Inflammatory macrophage treated with lipopolysaccharide for 1 hour (primary cell): ENCODE measurements at regions not wholly inside any gene's neighbourhood (a gene's known extent, or its start where the extent isn't known, plus 50 kb on each side); places are given as distances from the start of the nearest gene placed in this dataset.
"Not testable (repeated sequence)": the region's sequence is repeated elsewhere in the genome, so short reads cannot be mapped to it uniquely, and the experiment has no call there.

ENCODE experiments used
- DNase-seq, 2 donors: peaks; one replicate each; pipeline ENCODE4 v3.0.0-alpha.2; 2020 to 2022

DNA sequence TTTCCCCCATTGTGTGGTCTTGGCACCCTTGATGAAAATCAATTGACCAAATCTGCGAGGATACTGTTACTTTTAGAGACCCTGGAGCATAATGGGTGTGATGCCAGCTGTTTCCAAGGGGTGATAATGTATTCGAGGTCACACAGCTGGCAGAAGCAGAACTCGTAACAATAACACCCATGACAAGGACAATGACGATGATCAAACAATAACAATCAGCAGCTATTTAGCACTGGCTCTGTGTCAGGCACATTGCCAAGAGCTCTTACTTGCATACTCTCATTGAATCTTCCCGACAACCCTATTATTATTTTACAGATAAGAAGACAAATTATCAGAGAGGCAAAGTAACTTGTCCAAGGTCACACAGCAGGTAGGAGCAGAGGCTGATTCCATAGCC, 223.7 kb upstream of the MSX2 start:
- DNase-seq, result no peak

DNA sequence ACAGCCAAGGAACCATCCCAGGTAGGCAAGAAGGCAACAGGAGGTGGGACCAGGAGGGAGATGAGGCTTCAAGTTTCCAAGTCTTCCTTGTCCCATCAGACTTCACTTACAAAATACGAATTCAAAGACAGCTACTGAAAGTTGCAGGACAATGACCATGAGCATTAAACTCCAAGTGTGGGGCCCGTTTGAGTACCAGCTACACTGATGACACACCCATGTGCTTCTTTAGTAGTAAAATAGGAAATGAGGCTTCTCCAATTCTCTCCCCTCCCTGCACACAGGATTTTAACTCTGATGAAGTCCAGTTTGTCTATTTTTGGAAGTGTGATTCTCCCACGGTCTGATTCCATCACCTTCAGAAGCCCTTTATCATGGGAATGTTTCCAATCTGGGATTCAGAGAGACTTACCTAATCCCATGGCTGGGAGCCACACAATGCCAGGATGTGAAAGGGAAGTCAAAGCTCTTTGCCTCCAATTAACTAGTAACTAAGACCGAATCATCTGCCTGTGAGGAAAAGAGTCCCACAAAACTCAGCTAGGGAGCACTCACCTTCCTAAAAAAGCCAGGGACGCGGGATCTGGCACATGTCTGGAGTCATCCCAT, 222.8 kb upstream of the MSX2 start:
- DNase-seq, result no peak

DNA sequence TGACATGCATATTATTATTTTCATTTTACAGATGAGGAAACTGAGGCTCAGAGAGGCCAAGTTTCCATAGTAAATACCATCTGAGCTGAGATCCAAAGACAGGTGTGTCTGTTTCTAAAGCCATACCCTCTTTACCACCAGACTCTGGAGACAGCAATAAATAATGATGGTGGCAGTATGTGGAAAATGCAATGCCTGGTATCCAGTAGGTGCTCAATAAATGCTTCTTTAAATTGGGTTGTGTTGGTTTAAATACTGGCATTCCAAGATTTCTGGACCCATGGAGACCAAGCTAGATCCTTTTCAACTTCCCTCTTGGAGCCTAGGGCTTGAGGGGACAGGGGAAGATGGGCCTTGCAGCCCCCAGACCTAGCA, 221.3 kb upstream of the MSX2 start:
- DNase-seq, result no peak

DNA sequence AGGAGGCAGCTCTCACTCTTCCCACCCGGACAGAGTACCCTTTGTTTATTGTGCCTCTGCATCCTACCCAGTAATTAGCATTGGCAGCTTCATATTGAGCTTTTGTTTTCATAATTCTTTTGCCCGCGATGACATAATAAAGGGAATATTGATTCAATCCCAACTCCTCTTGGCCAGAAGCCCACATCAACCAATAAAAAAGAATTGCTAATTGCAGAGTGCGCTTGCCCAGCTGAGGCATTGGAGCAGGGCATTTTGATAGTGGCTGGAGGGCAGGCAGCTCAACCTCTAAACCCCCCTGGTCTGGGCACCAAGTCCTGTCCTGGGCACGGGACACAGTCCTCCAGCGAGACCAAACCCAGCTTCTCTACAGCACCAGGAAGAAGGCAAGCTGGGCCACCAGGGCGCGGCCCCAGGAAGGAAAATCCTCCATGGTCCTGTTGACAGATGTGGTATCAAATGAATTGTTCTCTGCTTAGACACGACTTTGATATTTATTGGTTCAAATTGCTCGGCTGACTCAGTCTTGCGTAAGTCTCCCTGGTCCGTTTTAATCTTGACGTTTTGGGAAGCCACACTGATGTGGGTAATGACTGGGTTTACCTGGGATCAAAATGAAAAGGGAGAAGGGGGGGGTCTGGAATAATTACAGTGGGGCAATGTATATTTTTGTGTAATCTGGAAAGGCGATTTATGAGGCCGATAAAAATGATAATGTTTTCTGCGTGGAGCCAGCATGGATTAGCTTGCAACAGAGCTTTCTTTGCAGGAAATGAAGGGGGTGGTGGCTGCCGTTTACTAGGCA, 220.7 kb upstream of the MSX2 start:
- DNase-seq, result no peak

DNA sequence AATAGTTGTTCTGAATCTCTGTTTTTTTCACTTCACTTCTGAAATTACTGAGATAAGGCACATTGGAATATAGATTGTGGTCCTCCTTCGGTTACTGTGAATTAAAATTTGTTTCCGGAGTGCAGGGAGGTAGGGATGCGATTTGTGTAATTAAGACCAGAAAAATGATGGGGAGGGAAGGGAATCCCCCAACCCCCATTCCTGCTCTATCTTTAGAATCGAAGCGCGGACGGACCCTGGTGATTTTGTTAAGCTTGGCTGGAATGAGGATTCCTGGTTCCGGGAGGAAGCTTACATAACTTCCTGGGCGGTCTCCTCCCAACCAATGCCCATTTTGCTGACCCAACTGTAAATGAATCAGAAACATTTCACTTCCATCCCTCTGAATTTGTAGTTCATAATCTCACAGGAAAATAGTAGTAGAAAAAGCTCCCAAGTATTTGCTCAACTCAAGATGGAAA, 220.1 kb upstream of the MSX2 start:
- DNase-seq, result no peak

DNA sequence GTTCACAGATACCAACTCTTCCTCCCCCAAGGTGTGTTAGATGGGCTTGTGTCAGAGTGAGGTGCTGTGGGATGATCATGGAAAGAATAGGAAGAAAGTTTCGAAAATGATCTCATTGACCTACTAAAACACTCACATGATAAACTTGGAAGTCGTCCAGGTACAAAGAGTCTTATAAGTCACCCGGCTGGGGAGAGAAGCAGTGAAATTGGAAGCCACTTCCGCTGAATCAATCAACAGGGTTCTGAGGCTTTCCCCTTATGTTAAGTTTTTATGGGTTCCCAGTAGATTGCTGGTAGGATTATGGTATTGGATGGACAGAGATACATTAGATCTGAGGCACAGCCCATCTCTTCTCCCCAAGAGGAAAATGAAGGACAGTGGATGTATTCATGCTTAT, 218.8 kb upstream of the MSX2 start:
- no peak for DNase-seq

DNA sequence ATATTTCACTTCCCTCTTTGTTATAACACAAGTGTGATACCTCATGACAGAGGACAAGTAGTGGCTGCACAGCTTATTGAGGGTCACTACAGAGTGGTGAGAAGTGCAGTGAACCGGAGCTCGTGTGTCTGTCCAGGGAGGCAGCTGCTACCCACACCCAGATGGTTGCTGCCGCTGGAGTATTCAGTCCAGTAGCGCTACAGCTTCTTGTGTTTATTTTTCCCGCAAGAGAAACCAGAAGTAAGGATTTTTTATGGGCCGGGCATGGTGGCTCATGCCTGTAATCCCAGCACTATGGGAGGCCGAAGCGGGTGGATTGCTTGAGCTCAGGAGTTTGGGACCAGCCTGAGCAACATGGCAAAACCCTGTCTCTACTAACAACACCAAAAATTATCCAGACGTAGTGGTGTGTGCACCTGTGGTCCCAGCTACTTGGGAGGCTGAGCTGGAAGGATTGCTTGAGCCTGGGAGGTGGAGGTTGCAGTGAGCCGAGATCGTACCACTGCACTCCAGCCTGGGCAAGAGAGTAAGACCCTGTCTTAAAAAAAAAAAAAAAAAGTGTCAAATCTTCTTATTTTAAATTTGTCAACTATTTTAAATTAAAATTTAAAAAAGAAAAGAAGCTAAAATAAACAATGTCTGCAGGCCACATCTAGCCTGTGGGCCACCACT, 213.5 kb upstream of the MSX2 start:
- DNase-seq, result not testable (repeated sequence)

DNA sequence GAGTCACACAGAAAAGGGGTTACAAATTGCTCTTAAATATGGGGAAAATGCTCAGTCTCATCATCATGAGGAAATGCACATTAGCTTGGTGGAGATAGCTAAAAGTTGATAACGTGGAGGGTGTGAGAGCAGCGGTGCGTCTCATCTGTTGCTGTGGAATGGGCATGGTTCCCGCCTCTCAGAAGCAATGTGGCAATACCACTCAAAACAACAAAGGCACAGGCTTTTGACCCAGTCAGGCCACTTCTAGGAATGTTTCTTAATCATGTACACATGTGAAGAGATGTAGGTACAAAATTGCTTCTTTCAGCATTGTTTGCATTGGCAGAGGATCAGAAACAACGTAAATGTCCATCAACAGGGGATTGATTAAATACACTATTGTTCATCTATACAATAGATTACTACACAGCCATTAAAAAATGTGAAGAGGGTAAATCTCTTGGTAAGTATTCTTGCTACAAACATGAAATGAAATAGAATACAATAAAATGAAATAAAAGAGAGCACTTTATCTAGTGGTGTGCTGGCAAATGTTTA, 212.6 kb upstream of the MSX2 start:
- no peak for DNase-seq

DNA sequence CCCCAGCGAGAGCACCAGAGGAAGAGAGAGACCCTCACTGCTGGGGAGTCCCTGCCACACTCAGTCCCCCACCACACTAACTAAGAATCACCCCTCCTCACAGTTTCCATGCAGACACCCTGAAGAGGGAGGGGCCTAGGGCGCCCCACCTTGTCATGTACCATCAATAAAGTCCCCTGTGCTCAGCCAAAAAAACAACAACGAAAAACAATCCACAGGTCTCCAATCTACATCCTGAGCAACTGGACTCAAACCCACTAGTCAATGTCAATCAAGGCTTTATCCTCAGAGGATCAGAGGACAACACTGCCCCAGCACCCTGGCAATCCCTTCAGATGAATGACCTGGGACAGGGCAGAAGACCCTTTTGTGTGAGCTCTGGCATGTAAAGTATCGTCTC, 210.1 kb upstream of the MSX2 start:
- DNase-seq, result no peak

DNA sequence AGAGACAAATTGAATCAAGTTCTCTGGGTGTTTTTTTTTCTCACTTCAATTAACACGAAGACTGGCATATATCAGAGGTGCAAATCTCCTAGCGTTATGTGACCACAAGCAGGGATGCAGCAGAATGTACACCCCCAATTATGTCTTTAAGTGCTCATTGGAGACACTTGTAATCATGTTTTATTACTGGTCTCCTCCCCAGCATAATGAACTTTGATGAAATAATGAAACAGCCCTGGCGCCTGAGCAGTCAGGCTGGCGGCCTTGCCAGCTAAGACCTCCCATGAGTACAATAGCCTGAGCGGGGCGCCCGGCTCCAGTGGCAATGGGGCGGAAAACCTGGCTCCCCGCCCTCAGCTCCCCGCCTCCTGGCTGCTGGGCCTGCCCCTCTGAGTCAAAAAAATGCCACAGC, 209.4 kb upstream of the MSX2 start:
- DNase-seq, result no peak

DNA sequence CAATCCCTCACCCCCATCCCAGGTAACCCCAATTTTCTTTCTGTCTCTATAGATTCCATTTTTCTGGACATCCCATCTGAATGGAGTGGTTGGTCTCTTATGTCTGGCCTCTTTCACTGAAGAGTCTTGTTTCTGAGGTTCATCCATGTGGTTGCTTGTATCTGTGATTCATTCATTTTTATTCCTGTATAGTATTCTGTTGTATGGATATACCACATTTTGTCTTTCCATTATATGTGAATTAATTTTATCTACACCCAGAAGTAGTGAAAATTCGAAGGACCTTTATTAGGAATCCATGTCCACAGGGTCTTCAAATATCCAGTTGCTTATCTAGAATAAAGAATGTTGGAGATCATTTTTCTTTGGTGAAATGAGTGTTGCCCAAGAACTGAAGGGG, 207.6 kb upstream of the MSX2 start:
- DNase-seq, result no peak

DNA sequence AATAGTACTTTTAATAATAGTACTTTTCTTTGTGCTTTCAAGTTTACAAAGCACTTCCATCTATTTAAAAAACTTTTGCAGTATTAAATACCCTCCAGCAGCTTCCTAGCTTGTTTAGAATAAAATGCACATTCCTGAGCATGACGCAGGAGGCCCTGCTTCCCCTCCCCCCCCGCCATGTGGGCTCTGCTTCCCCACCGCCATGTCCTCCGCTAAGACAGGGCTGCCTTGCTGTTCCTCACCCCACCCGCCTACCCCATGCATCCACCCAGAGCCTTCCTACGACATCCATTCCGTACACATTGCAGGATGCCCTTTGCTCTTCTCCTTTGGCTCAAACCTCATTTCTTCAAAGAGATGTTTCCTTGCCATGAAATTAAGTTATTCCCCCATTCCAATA, 205.9 kb upstream of the MSX2 start:
- DNase-seq, result no peak

DNA sequence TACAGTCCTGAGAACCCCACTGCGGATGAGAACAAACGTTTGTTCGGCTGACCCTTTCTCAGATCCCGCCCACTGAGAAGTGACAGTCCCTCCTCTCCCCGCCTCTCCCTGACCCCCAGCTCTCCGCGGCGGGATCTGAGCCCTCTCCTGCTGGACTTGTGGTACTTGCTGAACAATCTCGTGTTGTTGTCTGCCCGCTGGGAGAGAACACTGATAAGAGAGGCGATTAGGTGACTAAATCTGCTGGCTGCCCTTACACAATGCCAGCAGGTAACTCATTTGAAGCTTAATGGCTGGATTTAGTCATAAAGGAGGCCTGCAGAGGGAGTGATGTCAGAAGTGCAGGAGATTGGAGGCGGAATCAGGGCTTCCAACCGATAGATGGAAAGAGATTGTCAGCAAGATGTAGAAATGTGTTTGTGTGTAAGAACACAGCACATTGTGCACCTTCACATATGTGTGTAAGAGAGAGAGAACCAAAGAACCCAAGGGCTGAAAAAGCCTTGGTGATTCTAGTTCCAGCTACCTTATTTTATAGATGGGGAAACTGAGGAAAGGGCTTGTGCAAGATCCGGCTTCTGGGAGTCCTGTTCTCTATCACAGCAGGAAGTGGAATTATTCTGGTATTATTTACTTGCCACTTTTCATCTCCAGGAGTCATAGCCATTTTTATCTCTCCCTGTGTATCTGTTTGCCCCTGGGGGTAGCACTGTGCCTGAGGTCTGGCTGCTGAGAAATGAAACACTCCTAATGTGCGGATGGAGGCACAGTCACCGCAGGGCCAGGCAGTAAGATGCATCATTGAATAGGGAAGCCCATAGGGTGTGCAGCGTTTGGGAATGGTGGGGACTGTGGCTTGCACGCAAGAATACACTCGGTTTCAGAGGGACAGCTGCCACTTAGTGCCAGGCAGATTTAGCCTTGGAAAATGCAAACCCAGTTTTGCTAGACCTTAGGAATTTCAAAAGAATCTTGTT, 203.7 kb upstream of the MSX2 start:
- no peak for DNase-seq

DNA sequence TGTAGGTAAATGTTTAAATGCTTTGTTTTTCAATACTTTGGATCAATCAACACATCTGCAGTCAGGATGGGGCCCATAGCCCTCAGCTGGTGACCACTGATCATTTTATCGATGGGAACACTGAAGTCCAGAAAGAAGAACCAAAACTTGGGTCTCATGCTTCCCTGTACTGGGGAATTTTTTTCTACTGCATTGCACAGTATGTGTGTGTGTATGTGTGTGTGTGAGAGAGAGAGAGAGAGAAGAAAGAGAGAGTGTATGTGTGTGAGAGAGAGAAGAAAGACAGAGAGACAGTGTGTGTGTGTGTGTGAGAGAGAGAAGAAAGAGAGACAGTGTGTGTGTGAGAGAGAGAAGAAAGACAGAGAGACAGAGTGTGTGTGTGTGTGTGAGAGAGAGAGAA, 202.9 kb upstream of the MSX2 start:
- DNase-seq, result peak; percentile 30 to 38

DNA sequence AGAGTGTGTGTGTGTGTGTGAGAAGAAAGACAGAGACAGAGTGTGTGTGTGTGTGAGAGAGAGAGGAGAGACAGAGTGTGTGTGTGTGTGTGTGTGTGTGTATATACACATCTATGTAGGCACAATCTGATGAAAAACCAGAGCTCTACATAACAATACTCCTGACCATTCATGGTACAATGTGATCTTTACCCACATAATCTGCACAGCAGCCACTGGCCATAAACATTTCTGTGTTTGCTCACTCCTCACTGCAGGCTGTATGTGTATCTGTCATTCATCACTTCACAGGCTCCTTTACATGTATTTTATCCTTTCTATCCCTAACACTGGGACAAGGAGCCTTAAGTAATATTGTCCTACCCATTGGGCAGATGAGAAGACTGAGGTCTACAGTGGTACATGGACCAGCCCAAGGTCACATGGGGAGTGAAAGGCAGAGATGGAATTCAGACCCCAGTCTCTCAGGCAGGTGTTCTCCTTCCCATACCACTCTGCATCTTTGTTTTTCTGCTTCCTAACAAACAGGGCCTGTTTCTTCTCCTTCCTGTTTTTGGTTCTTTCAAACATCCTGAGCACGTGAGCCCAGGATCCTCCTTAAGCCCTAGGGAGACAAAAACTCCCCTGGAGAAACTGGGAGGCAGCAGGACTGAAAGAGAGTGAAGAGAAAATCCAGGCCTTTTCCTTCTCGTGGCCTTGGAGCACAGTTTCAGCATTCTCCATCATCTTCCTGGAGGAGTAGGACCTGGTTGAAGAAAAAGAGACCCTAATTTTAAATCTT, 201.7 kb upstream of the MSX2 start:
- DNase-seq, result no peak

DNA sequence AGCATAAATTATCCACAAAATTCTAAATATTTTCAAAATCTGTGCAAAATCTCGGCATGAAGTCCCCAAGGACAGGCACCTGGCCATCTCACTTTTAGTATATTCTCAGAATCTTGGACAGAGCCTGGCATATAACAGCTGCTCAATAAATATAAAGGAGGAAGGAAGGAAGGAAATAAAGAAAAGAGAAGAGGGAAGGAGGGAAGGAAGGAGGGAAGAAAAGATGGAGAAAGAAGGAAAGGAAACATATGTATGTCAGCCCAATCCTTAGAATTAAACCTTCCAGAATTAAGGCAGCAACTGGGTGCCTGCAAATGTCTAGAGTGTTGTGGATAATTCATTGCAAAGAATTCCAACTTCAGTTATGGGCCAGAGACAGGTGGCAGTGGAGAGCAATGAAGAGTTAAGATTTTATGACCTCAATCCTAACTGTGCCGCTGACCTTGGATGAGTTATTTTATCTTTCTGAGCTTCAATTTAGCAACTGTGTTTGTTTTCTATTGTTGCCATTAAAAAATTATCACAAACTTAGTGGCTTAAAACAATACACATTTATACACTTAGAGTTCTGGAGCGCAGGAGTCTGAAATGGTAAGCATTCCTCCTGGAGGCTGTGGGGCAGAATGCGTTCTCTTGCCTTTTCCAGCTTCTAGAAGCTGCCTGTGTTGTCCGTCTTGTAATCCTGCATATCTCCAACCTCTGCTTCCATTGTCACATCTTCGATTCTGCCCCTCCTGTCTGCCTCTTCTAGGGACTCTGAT, 200.9 kb upstream of the MSX2 start:
- no peak for DNase-seq

DNA sequence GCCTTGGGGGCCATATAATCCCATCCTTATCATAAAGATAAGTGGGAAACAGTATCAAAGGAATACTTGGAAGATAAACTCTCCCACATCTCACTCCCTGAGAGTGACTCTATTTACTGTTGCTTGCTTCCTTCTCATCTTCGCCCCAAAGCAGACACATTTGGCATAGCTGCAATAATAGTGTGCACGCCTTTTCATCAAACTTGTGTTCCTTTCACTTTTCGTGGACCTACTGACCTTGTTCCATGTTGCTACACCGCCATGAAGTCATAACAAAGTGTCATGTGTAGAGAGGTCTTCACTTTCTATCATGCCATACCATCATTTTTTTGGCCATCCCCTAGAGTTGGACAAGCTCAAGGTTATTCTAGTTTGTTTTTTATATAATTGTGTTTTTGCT, 200.0 kb upstream of the MSX2 start:
- DNase-seq, result no peak

DNA sequence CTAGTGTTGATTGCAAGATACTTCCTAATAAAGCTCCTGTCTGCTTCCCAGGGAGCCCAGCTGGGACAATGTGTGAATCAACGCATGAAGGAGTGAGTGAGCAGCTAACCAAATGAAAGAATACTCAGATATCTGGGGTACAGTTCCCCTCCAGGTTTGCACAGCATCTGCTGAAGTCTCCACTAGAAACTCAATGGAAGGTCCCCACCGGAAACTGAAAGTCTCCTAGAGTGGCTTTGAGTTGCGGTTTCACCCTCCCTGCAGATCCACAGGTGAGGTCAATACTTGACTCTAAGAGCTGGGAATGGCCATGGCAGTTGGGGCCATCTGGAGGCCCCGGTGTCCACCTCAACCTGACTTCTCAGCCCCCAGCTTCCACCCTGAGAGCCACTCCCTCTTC, 198.2 kb upstream of the MSX2 start:
- no peak for DNase-seq

DNA sequence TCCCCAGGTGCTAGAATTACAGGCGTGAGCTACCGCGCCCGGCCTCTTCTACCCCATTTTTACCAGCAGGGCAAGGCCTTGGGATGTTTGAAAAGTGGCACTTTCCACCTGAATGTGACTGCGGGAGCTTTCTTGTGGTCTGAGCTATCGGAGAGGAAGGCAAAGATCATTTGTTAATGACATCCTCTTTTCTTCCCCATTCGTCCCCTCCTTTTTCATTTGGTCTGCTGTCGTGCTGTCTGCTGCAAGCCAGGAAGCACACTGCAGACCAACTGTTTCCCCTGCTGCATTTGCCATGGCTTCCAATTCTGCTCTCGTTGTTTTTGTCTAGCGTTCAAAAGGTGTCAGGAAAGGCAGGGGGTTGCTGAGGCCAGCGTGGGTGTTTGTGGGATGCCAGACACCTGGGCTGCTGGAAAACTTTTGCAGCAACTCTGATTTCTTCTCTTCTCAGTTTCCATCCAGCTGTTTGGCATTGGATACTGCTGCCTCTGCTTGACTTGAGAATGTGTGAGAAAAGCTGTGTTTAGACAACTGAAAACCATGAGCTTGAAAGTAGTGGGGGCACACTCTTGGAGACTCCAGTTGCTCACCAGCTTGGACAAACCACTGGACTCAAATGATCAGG, 196.4 kb upstream of the MSX2 start:
- DNase-seq, result no peak

DNA sequence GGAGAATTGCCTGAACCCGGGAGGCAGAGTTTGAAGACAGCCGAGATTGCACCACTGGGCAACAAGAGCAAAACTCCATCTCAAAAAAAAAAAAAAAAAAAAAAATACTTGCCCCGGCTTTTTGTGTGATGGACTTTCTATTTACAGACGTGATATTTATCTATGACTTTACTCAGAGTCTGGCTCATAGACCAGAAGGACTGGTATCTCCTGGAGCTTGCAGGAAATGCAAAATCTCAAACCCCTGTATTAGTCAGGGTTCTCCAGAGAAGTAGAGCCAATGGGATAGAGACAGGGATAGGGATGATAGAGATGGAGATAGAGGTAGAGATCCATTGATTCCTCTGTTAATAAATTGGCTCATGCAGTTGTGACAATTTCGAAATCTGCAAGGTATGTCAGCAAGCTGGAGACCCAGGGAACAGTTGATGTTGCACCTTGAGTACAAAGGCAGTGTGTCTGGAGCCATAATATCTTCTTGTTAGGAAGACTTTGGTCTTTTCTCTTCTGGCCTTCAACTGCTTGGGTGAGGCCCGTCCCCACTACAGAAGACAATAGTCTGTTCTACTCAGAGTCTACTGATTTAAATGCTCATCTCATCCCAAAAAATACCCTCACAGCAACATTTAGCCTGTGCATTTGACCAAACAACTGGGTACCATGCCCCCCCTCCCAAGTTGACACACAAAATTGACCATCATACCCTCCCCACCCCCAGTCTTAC, 195.4 kb upstream of the MSX2 start:
- DNase-seq, result no peak
